BLaER1 (cell line): ENCODE measurements at regions not wholly inside any gene's neighbourhood (a gene's known extent, or its start where the extent isn't known, plus 50 kb on each side); places are given as distances from the start of the nearest gene placed in this dataset.

Experiments
- H3K27ac ChIP-seq: shearing (Covaris generic); formaldehyde crosslinking; 2 replicates; pipeline ENCODE4 v1.8.1; 2022
- H3K27me3 ChIP-seq: shearing (Covaris generic); formaldehyde crosslinking; 2 replicates; pipeline ENCODE4 v1.8.1; 2022
- H3K36me3 ChIP-seq: shearing (Covaris generic); formaldehyde crosslinking; 2 replicates; pipeline ENCODE4 v1.8.1; 2022
- H3K4me1 ChIP-seq: shearing (Covaris generic); formaldehyde crosslinking; 2 replicates; pipeline ENCODE4 v1.8.1; 2022
- H3K4me2 ChIP-seq: shearing (Covaris generic); formaldehyde crosslinking; 2 replicates; pipeline ENCODE4 v1.8.1; 2022
- H3K4me3 ChIP-seq: shearing (Covaris generic); formaldehyde crosslinking; 2 replicates; pipeline ENCODE4 v1.8.1; 2022
- H3K9ac ChIP-seq: shearing (Covaris generic); formaldehyde crosslinking; 2 replicates; pipeline ENCODE4 v1.8.1; 2022
- H3K9me3 ChIP-seq: shearing (Covaris generic); formaldehyde crosslinking; 2 replicates; pipeline ENCODE4 v1.8.1; 2022
- H4K20me1 ChIP-seq: shearing (Covaris generic); formaldehyde crosslinking; 2 replicates; pipeline ENCODE4 v1.8.1; 2022
- Cebpa-rat ChIP-seq: shearing (Covaris generic); IDR thresholded peaks from 2 replicates; pipeline ENCODE4 v1.8.1; 2022

GRCh38 chr6:40915165-40915564 lies 123.9 kb downstream of the UNC5CL start:
- TF ChIP-seq Cebpa-rat = no peak
- no peak overlapping the region for H3K27ac ChIP-seq
- H3K9ac ChIP-seq = no peak overlapping the region
- no peaks in the 10 kb centered on the region for H3K9me3 ChIP-seq
- no peak overlapping the region for H3K4me3 ChIP-seq
- no peaks in the 10 kb centered on the region for H4K20me1 ChIP-seq
- peaks cover 31% of the 10 kb centered on the region for H3K4me1 ChIP-seq
- no peak overlapping the region for H3K4me2 ChIP-seq
- H3K36me3 ChIP-seq = no peaks in the 10 kb centered on the region
- no peaks in the 10 kb centered on the region for H3K27me3 ChIP-seq

GRCh38 chr6:40914005-40914404 lies 125.0 kb downstream of the UNC5CL start:
- H3K27ac ChIP-seq = no peak overlapping the region
- no peak overlapping the region for H3K9ac ChIP-seq
- no peak for TF ChIP-seq Cebpa-rat
- no peak overlapping the region for H3K4me3 ChIP-seq
- H3K27me3 ChIP-seq = no peaks in the 10 kb centered on the region
- H3K9me3 ChIP-seq = peaks cover 2% of the 10 kb centered on the region; the same call in 1 of the 2 replicates
- H4K20me1 ChIP-seq = no peaks in the 10 kb centered on the region
- H3K4me2 ChIP-seq = no peak overlapping the region
- H3K4me1 ChIP-seq = peaks cover 31% of the 10 kb centered on the region
- H3K36me3 ChIP-seq = no peaks in the 10 kb centered on the region

GRCh38 chr6:40912158-40912946 lies 126.7 kb downstream of the UNC5CL start:
- peak overlapping the region; percentile 62 for H3K4me2 ChIP-seq
- H3K9me3 ChIP-seq = peaks cover 6% of the 10 kb centered on the region; the same call in 1 of the 2 replicates
- H3K4me3 ChIP-seq = no peak overlapping the region
- no peaks in the 10 kb centered on the region for H4K20me1 ChIP-seq
- no peaks in the 10 kb centered on the region for H3K27me3 ChIP-seq
- H3K36me3 ChIP-seq = no peaks in the 10 kb centered on the region
- TF ChIP-seq Cebpa-rat = no peak
- no peak overlapping the region for H3K27ac ChIP-seq
- H3K4me1 ChIP-seq = peaks cover 21% of the 10 kb centered on the region
- no peak overlapping the region for H3K9ac ChIP-seq

GRCh38 chr6:40910260-40910893 lies 128.6 kb downstream of the UNC5CL start:
- no peak overlapping the region for H3K4me2 ChIP-seq
- no peaks in the 10 kb centered on the region for H3K36me3 ChIP-seq
- H3K9me3 ChIP-seq = peaks cover 6% of the 10 kb centered on the region; the same call in 1 of the 2 replicates
- H3K4me3 ChIP-seq = no peak overlapping the region
- no peak overlapping the region for H3K27ac ChIP-seq
- no peaks in the 10 kb centered on the region for H3K27me3 ChIP-seq
- peaks cover 19% of the 10 kb centered on the region for H3K4me1 ChIP-seq
- no peak for TF ChIP-seq Cebpa-rat
- no peaks in the 10 kb centered on the region for H4K20me1 ChIP-seq
- H3K9ac ChIP-seq = no peak overlapping the region

- Histone ChIP-seq H4K20me1 (no peaks in the 10 kb centered on the region), H3K4me3 (no peak overlapping the region), H3K4me2 (no peak overlapping the region), H3K4me1 (peaks cover 19% of the 10 kb centered on the region), H3K36me3 (no peaks in the 10 kb centered on the region), H3K27me3 (no peaks in the 10 kb centered on the region), H3K9ac (no peak overlapping the region), H3K27ac (no peak overlapping the region), H3K9me3 (peaks cover 6% of the 10 kb centered on the region; the same call in 1 of the 2 replicates)
- TF ChIP-seq Cebpa-rat = no peak
Observed at GRCh38 chr6:40909811-40910210, 129.2 kb downstream of the UNC5CL start.

GRCh38 chr6:40907198-40907701 lies 131.8 kb downstream of the UNC5CL start:
- no peak for TF ChIP-seq Cebpa-rat
- Histone ChIP-seq H3K4me2 (peak overlapping the region; percentile 38), H3K27ac (no peak overlapping the region), H3K4me3 (no peak overlapping the region), H3K9me3 (peaks cover 6% of the 10 kb centered on the region; the same call in 1 of the 2 replicates), H3K4me1 (peaks cover 14% of the 10 kb centered on the region), H3K36me3 (no peaks in the 10 kb centered on the region), H3K27me3 (no peaks in the 10 kb centered on the region), H4K20me1 (no peaks in the 10 kb centered on the region), H3K9ac (no peak overlapping the region)

- no peak for TF ChIP-seq Cebpa-rat
- peaks cover 6% of the 10 kb centered on the region; the same call in 1 of the 2 replicates for H3K9me3 ChIP-seq
- H3K27me3 ChIP-seq = no peaks in the 10 kb centered on the region
- H3K4me2 ChIP-seq = no peak overlapping the region
- H4K20me1 ChIP-seq = no peaks in the 10 kb centered on the region
- H3K9ac ChIP-seq = no peak overlapping the region
- no peak overlapping the region for H3K27ac ChIP-seq
- H3K36me3 ChIP-seq = no peaks in the 10 kb centered on the region
- no peak overlapping the region for H3K4me3 ChIP-seq
- peaks cover 9% of the 10 kb centered on the region for H3K4me1 ChIP-seq
Observed at GRCh38 chr6:40906759-40907158, 132.3 kb downstream of the UNC5CL start.

GRCh38 chr6:40904583-40905194 lies 134.3 kb downstream of the UNC5CL start:
- Histone ChIP-seq H3K36me3 (no peaks in the 10 kb centered on the region), H3K27ac (no peak overlapping the region), H3K4me2 (no peak overlapping the region), H3K9me3 (peaks cover 6% of the 10 kb centered on the region; the same call in 1 of the 2 replicates), H3K9ac (no peak overlapping the region), H3K4me1 (peaks cover 8% of the 10 kb centered on the region), H4K20me1 (no peaks in the 10 kb centered on the region), H3K27me3 (no peaks in the 10 kb centered on the region), H3K4me3 (no peak overlapping the region)
- TF ChIP-seq Cebpa-rat = no peak

- H3K9ac ChIP-seq = no peak overlapping the region
- H3K4me3 ChIP-seq = no peak overlapping the region
- no peaks in the 10 kb centered on the region for H4K20me1 ChIP-seq
- peaks cover 8% of the 10 kb centered on the region for H3K4me1 ChIP-seq
- H3K9me3 ChIP-seq = no peaks in the 10 kb centered on the region
- H3K27me3 ChIP-seq = no peaks in the 10 kb centered on the region
- no peak overlapping the region for H3K27ac ChIP-seq
- no peak overlapping the region for H3K4me2 ChIP-seq
- TF ChIP-seq Cebpa-rat = no peak
- no peaks in the 10 kb centered on the region for H3K36me3 ChIP-seq
Observed at GRCh38 chr6:40903456-40903855, 135.6 kb downstream of the UNC5CL start.
